ENCODE measurements at regions not wholly inside any gene's neighbourhood (a gene's known extent, or its start where the extent isn't known, plus 50 kb on each side); places are given as distances from the start of the nearest gene placed in this dataset.

DNA sequence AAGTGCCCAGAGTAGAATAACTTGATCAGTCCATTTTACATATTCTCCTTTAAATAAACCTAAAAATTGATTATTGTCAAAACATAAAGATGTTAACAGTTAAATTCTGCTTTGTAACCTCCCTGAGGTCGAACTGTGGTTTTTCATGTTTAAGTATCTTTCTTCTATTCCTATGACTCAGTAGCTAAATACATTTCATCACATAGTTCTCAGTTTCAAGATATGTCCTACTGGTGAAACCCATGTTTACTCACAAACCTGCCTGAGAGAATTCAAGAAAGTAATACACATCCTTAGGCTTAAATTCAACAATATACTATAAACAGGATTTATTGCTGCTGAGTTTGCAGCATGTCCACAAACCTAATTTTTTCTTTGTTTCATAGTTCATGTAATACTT, 692.9 kb downstream of the ZPLD1 start:
- TF ChIP-seq, protein P1, sequence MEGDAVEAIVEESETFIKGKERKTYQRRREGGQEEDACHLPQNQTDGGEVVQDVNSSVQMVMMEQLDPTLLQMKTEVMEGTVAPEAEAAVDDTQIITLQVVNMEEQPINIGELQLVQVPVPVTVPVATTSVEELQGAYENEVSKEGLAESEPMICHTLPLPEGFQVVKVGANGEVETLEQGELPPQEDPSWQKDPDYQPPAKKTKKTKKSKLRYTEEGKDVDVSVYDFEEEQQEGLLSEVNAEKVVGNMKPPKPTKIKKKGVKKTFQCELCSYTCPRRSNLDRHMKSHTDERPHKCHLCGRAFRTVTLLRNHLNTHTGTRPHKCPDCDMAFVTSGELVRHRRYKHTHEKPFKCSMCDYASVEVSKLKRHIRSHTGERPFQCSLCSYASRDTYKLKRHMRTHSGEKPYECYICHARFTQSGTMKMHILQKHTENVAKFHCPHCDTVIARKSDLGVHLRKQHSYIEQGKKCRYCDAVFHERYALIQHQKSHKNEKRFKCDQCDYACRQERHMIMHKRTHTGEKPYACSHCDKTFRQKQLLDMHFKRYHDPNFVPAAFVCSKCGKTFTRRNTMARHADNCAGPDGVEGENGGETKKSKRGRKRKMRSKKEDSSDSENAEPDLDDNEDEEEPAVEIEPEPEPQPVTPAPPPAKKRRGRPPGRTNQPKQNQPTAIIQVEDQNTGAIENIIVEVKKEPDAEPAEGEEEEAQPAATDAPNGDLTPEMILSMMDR (IDR thresholded peaks at IDR 0.05; ENCODE audit: borderline replicate concordance, extremely low read depth, low read length, poor library complexity, severe bottlenecking), result no peak
- TF ChIP-seq EZH2 (IDR thresholded peaks at IDR 0.05; ENCODE audit: borderline replicate concordance, low read depth, low read length, severe bottlenecking), result no peak
